Stimulated activated memory B cell treated with anti-CD40 and anti-IgM and Interleukin-4, amounts not matched to agents 10 μg/mL and 1 μg/mL and 100 μg/mL, for 72 hours (primary cell): ENCODE measurements at regions not wholly inside any gene's neighbourhood (a gene's known extent, or its start where the extent isn't known, plus 50 kb on each side); places are given as distances from the start of the nearest gene placed in this dataset.
"Not testable (repeated sequence)": the region's sequence is repeated elsewhere in the genome, so short reads cannot be mapped to it uniquely, and the experiment has no call there.

Experiments used
- ATAC-seq: fragments of 150-1000 bp; cut with Tn5 transposase; 2 replicates; pipeline ENCODE4 v1.10.0; 2021
- H3K27ac Mint-ChIP-seq: one replicate; pipeline ENCODE4 v1.8.0; 2022; ENCODE audit warnings: mild to moderate bottlenecking, mixed read lengths
- H3K27me3 Mint-ChIP-seq: one replicate; pipeline ENCODE4 v1.8.0; 2022; ENCODE audit warnings: mixed read lengths
- H3K36me3 Mint-ChIP-seq: one replicate; pipeline ENCODE4 v1.8.0; 2022; ENCODE audit warnings: mixed read lengths
- H3K4me1 Mint-ChIP-seq: one replicate; pipeline ENCODE4 v1.8.0; 2022; ENCODE audit warnings: mixed read lengths
- H3K4me3 Mint-ChIP-seq: one replicate; pipeline ENCODE4 v1.8.0; 2022; ENCODE audit warnings: mild to moderate bottlenecking, moderate library complexity, mixed read lengths
- H3K9me3 Mint-ChIP-seq: one replicate; pipeline ENCODE4 v1.8.0; 2022; ENCODE audit warnings: mixed read lengths

DNA sequence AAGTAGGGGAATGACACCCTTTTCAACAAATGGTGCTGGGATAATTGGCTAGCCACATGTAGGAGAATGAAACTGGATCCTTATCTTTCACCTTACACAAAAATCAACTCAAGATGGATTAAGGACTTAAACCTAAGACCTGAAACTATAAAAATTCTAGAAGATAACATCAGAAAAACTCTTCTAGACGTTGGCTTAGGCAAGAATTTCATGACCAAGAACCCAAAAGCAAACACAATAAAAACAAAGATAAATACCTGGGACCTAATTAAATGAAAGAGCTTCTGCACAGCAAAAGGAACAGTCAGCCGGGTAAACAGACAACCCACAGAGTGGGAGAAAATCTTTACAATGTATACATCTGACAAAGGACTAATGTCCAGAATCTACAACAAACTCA lies 345.5 kb downstream of the GPD2 start:
- not testable (repeated sequence) for ATAC-seq, H3K27ac Mint-ChIP-seq

DNA sequence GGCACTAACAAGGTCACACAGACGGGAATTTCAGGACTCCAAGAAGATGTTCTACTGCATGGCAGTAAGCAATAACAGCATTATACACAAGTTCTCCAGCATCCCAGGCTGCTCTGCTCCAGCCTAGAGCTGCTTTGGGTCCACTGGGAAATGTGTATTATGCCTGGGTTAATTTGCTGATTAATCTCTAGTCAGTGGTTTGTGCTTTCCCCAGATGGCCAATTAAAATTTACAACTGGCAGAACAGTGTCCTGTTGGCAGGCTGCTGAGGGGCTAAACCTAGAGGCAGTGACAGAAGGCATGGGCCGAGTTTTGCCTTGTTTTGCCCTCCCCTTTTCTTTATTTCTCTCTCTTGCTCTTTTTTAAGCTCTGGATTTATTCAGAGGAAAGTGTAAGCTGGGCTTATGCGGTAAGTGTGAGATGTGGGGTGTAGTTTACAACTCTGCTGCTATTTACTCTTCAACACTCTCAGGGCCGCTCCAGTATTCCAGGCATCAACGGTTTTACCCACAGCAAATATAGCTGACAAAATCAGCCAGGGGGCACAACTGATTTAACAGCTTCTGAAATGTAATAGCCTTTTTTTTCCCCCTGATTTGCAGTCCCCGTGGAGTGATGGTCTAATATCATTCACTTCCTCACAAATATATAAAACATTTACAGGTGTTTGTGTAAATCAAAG lies 348.0 kb downstream of the GPD2 start:
- H3K27ac Mint-ChIP-seq: no peak overlapping the region
- H3K4me1 Mint-ChIP-seq: no peaks in the 10 kb centered on the region
- H3K9me3 Mint-ChIP-seq: no peaks in the 10 kb centered on the region
- no peaks in the 10 kb centered on the region for H3K36me3 Mint-ChIP-seq
- H3K4me3 Mint-ChIP-seq: no peak overlapping the region
- H3K27me3 Mint-ChIP-seq: no peaks in the 10 kb centered on the region
- no peak for ATAC-seq

More for the DNA sequence above, 345.5 kb downstream of the GPD2 start:
- H3K27me3 Mint-ChIP-seq, H3K4me1 Mint-ChIP-seq, H3K36me3 Mint-ChIP-seq, H3K4me3 Mint-ChIP-seq, H3K9me3 Mint-ChIP-seq: not testable (repeated sequence)

- no peak for ATAC-seq
- no peaks in the 10 kb centered on the region for H3K36me3 Mint-ChIP-seq
These were observed 351.3 kb downstream of the GPD2 start for GRCh38 chr2:156787517-156787916.

DNA sequence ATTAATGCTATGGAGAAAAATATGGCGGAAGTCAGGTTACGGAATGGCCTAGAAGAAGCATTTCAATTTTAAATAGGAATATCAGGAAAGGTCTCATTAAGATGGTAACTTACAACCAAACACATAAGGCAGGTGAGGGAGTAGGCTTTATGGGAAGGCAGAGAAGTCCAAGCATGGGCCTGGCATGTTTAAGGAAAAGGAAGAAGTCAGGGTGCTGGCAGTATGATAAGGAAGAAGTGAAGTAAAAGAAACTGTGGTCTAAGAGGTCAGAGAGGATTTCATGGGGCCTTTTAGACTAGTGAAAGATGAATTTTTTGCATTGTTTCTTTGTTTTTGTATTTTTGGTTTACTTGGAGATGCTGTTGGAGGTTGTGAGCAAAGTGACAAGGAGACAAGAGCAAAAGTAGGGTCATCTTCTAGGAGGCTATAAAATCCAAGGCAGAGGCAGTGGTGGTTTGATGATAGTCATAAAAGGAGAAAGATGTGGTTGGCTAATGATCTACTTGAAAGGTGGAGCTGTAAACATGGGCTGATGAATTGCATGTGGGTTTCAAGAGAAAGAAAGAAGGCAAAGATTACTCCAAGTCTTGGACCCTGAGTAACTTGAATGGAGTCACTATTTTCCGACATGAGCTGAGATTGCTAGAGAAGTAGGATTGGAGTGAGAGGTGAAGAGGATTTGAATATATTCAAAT lies 354.3 kb downstream of the GPD2 start:
- Mint-ChIP-seq H3K36me3 (no peaks in the 10 kb centered on the region), H3K27ac (no peak overlapping the region), H3K4me1 (no peaks in the 10 kb centered on the region), H3K27me3 (no peaks in the 10 kb centered on the region), H3K4me3 (no peak overlapping the region), H3K9me3 (peaks cover 7% of the 10 kb centered on the region)
- ATAC-seq: no peak

More at GRCh38 chr2:156787517-156787916, 351.3 kb downstream of the GPD2 start:
- H3K9me3 Mint-ChIP-seq: peaks cover 7% of the 10 kb centered on the region
- no peaks in the 10 kb centered on the region for H3K4me1 Mint-ChIP-seq
- H3K27me3 Mint-ChIP-seq: no peaks in the 10 kb centered on the region
- no peak overlapping the region for H3K27ac Mint-ChIP-seq
- no peak overlapping the region for H3K4me3 Mint-ChIP-seq

DNA sequence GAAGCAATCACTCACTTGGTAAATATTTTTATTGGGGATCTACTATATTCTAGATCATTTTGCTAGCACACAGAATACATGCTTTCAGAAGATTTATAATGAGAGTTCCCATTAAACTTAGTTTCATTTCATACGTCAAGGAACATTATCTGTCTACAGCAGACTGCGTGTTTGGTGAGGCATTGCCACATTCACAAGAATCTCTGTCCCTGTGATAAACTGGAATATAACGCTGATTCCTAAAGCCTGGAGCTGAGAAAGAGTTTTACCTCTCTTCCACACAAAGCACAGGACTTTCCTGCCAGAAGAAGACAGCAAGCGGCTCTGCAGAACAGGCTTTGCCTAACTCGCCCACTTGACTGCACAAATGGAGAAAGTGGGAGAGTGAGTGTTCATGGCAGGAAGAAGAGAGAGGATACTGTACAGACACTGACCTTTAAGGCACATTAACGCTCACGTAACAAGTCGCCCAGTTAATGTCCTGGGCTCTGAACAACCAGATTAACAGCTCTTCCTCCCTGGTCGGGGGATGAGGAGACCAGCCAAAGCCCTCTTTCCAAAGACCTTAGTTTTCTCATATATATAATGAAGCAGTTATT lies 356.2 kb downstream of the GPD2 start:
- H3K9me3 Mint-ChIP-seq: peaks cover 7% of the 10 kb centered on the region

DNA sequence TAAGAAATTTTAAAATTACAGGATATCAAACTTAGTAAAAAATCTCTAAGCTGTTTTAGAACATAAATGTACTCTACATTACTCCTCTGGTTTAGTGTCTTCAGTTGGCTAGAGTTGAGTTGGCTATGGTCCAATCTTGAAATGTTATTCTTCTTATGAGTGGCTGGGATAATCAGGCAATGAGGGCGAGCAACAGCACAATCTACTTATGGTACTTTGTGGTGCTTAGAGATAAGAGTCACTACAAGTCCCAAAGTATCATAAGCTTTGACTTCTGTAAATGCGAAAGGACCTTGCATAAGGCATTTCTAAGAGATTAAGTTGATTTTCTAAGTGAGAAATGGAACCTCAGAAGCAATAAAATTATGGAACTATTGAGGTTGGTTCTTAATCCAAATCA lies 361.7 kb downstream of the GPD2 start:
- Mint-ChIP-seq H3K4me3 (no peak overlapping the region), H3K27ac (no peak overlapping the region), H3K27me3 (no peaks in the 10 kb centered on the region), H3K36me3 (no peaks in the 10 kb centered on the region), H3K4me1 (no peaks in the 10 kb centered on the region), H3K9me3 (no peaks in the 10 kb centered on the region)
- ATAC-seq: no peak

More for the DNA sequence above, 356.2 kb downstream of the GPD2 start:
- no peak for ATAC-seq
- H3K4me3 Mint-ChIP-seq: no peak overlapping the region
- no peaks in the 10 kb centered on the region for H3K36me3 Mint-ChIP-seq
- no peaks in the 10 kb centered on the region for H3K27me3 Mint-ChIP-seq
- no peak overlapping the region for H3K27ac Mint-ChIP-seq
- no peaks in the 10 kb centered on the region for H3K4me1 Mint-ChIP-seq

GRCh38 chr2:156800065-156800653 lies 364.0 kb downstream of the GPD2 start:
- Mint-ChIP-seq H3K36me3 (no peaks in the 10 kb centered on the region), H3K27me3 (no peaks in the 10 kb centered on the region), H3K9me3 (no peaks in the 10 kb centered on the region), H3K27ac (no peak overlapping the region), H3K4me3 (no peak overlapping the region), H3K4me1 (no peaks in the 10 kb centered on the region)
- no peak for ATAC-seq

DNA sequence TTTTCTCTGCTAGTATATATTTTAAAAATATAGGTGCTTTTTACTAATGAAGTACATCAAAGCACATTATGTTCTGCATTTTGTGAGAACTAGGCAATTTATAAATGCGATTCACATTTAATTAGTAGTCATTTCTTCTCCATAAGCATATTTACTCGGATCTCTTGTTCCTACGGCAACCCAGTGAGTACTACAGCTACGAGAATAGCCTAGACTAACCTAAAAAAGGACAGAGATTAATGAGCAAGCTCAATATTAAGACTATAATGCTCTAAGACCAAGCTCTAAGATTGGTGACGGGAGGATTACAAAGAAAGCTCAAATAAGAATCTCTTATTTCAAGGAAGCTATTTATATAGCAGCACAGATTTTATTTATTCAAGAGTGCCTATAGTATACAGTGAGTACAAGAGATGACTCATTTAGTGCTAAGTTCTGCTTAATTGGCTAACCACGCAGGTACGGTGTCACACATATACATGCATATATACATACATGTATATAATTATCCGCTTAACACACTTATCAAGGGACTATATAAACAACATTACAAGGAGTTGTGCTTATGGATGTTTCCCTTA lies 364.7 kb downstream of the GPD2 start:
- Mint-ChIP-seq H3K36me3 (no peaks in the 10 kb centered on the region), H3K4me3 (no peak overlapping the region), H3K4me1 (no peaks in the 10 kb centered on the region), H3K27me3 (no peaks in the 10 kb centered on the region), H3K27ac (no peak overlapping the region), H3K9me3 (no peaks in the 10 kb centered on the region)
- ATAC-seq: no peak

DNA sequence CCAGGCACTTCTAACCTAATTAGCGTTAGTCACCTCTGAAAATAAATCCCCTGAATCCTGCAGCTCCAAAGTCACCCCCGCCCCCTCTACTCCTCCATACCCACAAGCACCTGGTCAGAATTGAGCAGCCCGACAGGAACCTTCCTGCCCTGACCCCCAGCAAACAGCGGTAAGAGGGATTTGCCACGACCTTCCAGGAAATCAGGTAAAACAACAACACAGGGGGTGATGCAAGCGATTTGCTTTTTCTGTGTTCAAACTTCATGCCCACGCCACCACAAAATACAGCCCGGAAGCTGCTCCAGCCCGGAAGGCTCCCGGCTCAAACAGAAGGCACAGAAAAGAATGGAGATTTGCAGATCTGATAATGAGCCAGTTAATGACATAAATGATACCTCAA lies 367.1 kb downstream of the GPD2 start:
- Mint-ChIP-seq H3K4me1 (no peaks in the 10 kb centered on the region), H3K9me3 (peaks cover 8% of the 10 kb centered on the region), H3K36me3 (no peaks in the 10 kb centered on the region), H3K4me3 (no peak overlapping the region), H3K27ac (no peak overlapping the region), H3K27me3 (no peaks in the 10 kb centered on the region)
- ATAC-seq: no peak

DNA sequence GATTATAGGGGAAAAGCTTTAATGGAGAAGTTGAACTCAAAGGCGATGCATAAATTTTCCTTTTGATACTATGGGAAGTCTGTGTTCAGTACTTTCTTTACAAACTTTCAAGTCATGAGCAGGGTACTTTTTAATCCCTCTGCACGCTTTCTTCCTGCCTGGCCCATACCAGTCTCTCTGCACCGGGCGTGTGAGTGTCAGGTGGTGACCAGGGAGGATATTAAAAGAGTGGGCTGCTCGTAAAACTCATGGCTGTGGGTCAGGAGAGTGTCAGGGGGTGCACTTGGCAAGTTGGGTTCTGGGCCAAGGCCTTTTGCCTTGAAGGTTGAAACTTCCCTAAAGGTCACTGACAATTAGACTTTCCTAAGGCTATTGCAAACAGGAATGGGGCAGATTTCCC lies 367.8 kb downstream of the GPD2 start:
- Mint-ChIP-seq H3K27ac (no peak overlapping the region), H3K9me3 (peaks cover 8% of the 10 kb centered on the region), H3K4me1 (no peaks in the 10 kb centered on the region), H3K27me3 (no peaks in the 10 kb centered on the region), H3K4me3 (no peak overlapping the region), H3K36me3 (no peaks in the 10 kb centered on the region)
- ATAC-seq: no peak

GRCh38 chr2:156810094-156810493 lies 373.9 kb downstream of the GPD2 start:
- H3K9me3 Mint-ChIP-seq: peaks cover 12% of the 10 kb centered on the region
- no peaks in the 10 kb centered on the region for H3K36me3 Mint-ChIP-seq
- no peak for ATAC-seq
- H3K4me3 Mint-ChIP-seq: no peak overlapping the region
- no peak overlapping the region for H3K27ac Mint-ChIP-seq
- H3K4me1 Mint-ChIP-seq: no peaks in the 10 kb centered on the region
- H3K27me3 Mint-ChIP-seq: no peaks in the 10 kb centered on the region

- Mint-ChIP-seq H3K4me1 (no peaks in the 10 kb centered on the region), H3K9me3 (peaks cover 9% of the 10 kb centered on the region), H3K36me3 (no peaks in the 10 kb centered on the region), H3K27ac (no peak overlapping the region), H3K4me3 (no peak overlapping the region), H3K27me3 (no peaks in the 10 kb centered on the region)
- ATAC-seq: no peak
These were observed 376.3 kb downstream of the GPD2 start for GRCh38 chr2:156812496-156812895.

DNA sequence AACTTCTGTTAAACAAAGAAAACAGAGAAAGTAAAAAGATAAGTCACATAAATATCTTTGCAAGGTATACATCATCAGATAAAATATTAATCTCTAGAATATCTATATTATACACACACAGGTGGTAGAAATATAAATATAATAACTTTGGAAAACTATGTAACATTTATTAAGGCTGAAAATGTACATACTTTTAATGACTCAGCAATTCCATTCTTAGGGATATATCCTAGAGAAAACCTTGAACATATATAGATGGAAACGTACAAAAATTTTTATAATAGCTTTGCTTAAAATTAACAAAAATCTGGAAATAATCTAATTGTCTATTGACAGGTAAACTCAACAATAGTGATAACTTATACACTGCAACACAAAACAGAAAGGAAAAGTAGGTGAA lies 381.3 kb downstream of the GPD2 start:
- no peak overlapping the region for H3K4me3 Mint-ChIP-seq
- no peaks in the 10 kb centered on the region for H3K9me3 Mint-ChIP-seq
- no peak for ATAC-seq
- no peak overlapping the region for H3K27ac Mint-ChIP-seq
- H3K4me1 Mint-ChIP-seq: no peaks in the 10 kb centered on the region
- H3K36me3 Mint-ChIP-seq: no peaks in the 10 kb centered on the region
- no peaks in the 10 kb centered on the region for H3K27me3 Mint-ChIP-seq

DNA sequence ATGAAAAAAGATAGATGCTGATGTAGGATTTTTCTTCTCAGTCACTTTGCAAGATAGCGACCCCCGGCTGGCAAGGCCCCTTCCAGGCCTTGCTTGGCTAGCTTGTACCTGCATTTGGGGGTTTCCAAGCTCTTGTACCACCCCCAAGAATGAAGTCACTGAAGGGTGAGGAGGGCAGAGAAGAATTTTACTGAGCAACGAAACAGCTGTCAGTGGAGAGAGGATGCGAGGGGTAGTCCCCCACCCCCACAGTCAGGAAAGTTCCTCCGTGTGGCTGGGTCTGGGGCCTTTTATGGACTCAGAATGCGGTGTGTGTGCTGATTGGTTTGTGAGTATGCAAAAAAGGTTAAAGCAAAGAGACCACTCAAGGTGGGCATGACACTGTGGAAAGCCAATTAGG lies 382.0 kb downstream of the GPD2 start:
- Mint-ChIP-seq H3K27me3 (no peaks in the 10 kb centered on the region), H3K4me3 (no peak overlapping the region), H3K36me3 (no peaks in the 10 kb centered on the region), H3K4me1 (no peaks in the 10 kb centered on the region), H3K27ac (no peak overlapping the region), H3K9me3 (no peaks in the 10 kb centered on the region)
- ATAC-seq: no peak

DNA sequence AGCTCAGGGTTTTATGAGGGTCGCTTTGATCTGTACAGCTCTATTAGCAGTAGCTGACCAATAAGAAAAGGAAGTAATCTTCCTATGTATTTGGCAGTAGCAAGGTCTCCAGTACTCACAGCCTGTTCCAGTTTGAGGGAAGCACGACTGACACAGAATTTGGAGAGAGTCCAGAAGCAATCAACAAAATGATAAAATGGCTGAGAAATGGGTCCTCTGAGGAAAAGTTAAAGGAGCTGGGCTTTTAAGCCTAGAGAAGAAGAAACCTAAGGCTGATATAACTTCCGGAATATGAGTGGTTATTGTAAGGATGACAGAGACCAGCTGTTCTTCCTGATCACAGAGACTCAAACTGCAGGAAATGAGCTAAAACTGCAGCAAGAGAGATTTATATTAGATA lies 382.8 kb downstream of the GPD2 start:
- no peaks in the 10 kb centered on the region for H3K9me3 Mint-ChIP-seq
- H3K4me1 Mint-ChIP-seq: no peaks in the 10 kb centered on the region

More for the DNA sequence above, 382.8 kb downstream of the GPD2 start:
- H3K27ac Mint-ChIP-seq: no peak overlapping the region
- no peaks in the 10 kb centered on the region for H3K36me3 Mint-ChIP-seq
- no peak overlapping the region for H3K4me3 Mint-ChIP-seq
- H3K27me3 Mint-ChIP-seq: no peaks in the 10 kb centered on the region
- no peak for ATAC-seq
